Spleen (tissue), 11 donors: ENCODE measurements at regions not wholly inside any gene's neighbourhood (a gene's known extent, or its start where the extent isn't known, plus 50 kb on each side); places are given as distances from the start of the nearest gene placed in this dataset.
"Not testable (repeated sequence)": the region's sequence is repeated elsewhere in the genome, so short reads cannot be mapped to it uniquely, and the experiment has no call there.

Source experiments
- DNase-seq: peaks from one replicate; pipeline ENCODE4 v3.0.0-alpha.2; 2020
- H3K27ac ChIP-seq, 8 donors: fragments of 200-600 bp; sonication (generic) in 7 of 8; 1 replicate in 4 of 8; 2 replicates in 4 of 8; pipeline versions ENCODE4 v1.5.0 to v1.8.0; 2016 to 2021; ENCODE audit warnings: inconsistent platforms in 4 of 8, mild to moderate bottlenecking in 4 of 8, moderate library complexity in 1 of 8
- H3K27me3 ChIP-seq, 7 donors: fragments of 200-600 bp; sonication (generic) in 6 of 7; replicated peaks in 1 of 7; 1 replicate in 4 of 7; 2 replicates in 3 of 7; pipeline versions ENCODE4 v1.5.0 to v1.8.0; 2016 to 2021; ENCODE audit warnings: inconsistent platforms in 3 of 7, mild to moderate bottlenecking in 1 of 7
- H3K36me3 ChIP-seq, 6 donors: fragments of 200-600 bp; sonication (generic) in 5 of 6; 1 replicate in 4 of 6; 2 replicates in 2 of 6; pipeline versions ENCODE4 v1.5.0 to v1.8.0; 2016 to 2021; ENCODE audit warnings: inconsistent platforms in 2 of 6
- H3K4me1 ChIP-seq, 6 donors: fragments of 200-600 bp; sonication (generic) in 5 of 6; 1 replicate in 3 of 6; 2 replicates in 3 of 6; pipeline versions ENCODE4 v1.5.0 to v1.8.0; 2016 to 2021; ENCODE audit warnings: inconsistent platforms in 3 of 6
- H3K4me3 ChIP-seq, 8 donors: fragments of 200-600 bp; sonication (generic) in 7 of 8; 1 replicate in 4 of 8; 2 replicates in 4 of 8; pipeline versions ENCODE4 v1.5.0 to v1.8.0; 2016 to 2021; ENCODE audit warnings: inconsistent platforms in 4 of 8, mild to moderate bottlenecking in 4 of 8, moderate library complexity in 2 of 8
- H3K9me3 ChIP-seq, 8 donors: fragments of 200-600 bp; sonication (generic) in 7 of 8; 1 replicate in 4 of 8; 2 replicates in 4 of 8; pipeline versions ENCODE4 v1.5.0 to v1.8.0; 2016 to 2021; ENCODE audit warnings: inconsistent platforms in 4 of 8
- POLR2A ChIP-seq, 3 donors: fragments of 450-650 bp; IDR thresholded peaks; one replicate each; pipeline ENCODE4 v1.5.1; 2017; ENCODE audit warnings: antibody characterized with exemption in 3 of 3, mild to moderate bottlenecking in 1 of 3
- POLR2AphosphoS5 ChIP-seq, 3 donors: sonication (generic); formaldehyde crosslinking; IDR thresholded peaks; one replicate each; pipeline ENCODE4 v1.5.1; 2017; ENCODE audit warnings: antibody characterized with exemption in 3 of 3
- WGBS, 5 donors: extraction: QIAGEN DNeasy Blood & Tissue Kit in 3 of 5; methylation state at CpG; one replicate each; pipeline versions ENCODE4 v1.1.5 to v1.1.7; 2013 to 2018; 5-methylcytosine and 5-hydroxymethylcytosine counted together
- intact Hi-C: fragments of 100-400 bp; cut with DNase I; formaldehyde crosslinking; loops from one replicate; pipeline ENCODE4 v1.15.0; 2023; ENCODE audit warnings: low total_unique reads
- TF ChIP-seq, protein P1 (sequence below), 11 experiments: fragments of 200-600 bp in 7 of 11; fragments of 450-650 bp in 4 of 11; sonication (generic) in 4 of 11; IDR thresholded peaks in 8 of 11; conservative IDR thresholded peaks in 3 of 11; 1 replicate in 7 of 11; 2 replicates in 4 of 11; pipeline versions ENCODE4 v1.4.0 to v1.8.0; 2016 to 2021; ENCODE audit warnings: antibody characterized with exemption in 11 of 11, inconsistent platforms in 4 of 11, mild to moderate bottlenecking in 1 of 11
- donor health status: healthy with polysubstance abuse.
- donor health status: DM: no; HTN: no; CAD: no; lungs with moderate emphysema.
- donor health status: DM: no; HTN: no; CAD: no.
- donor health status: Bipolar disorder and iron deficiency.
- donor health status: healthy.
- donor health status: DM: no; HTN: no; CAD: no.
- donor health status: DM: yes; HTN: yes; CAD: no.

DNA sequence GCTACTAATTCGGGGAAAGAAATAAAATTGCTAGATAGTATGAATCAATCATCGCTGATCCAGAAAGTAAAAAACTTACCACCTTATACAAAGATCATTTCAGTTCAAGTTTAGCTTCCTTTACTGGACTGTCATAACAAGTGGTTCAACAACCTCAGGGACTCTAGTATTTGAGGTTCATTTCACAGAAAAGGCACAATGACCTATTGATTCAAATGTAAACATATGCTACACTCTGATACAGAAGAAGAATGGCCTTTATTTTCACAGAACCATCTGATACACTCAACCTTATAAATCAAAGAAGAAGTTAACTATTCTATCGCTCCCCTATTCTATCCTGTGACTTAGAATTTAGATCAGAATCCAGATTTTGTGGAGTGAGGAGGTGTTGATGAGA, 140.8 kb upstream of the EFCAB3 start:
- WGBS, 5 donors: 82 to 93% (median 88%) methylated on average over 3 of the region's 3 CpGs

GRCh38 chr17:62238551-62239338, 141.6 kb upstream of the EFCAB3 start:
- H3K36me3 ChIP-seq, H3K27ac ChIP-seq, DNase-seq, intact Hi-C loops, H3K4me1 ChIP-seq, H3K9me3 ChIP-seq, H3K4me3 ChIP-seq: not testable (repeated sequence)
- H3K27me3 ChIP-seq: peaks cover 0 to 11% (median 0%) of the 10 kb centered on the region in 7 donors
- 64 to 83% (median 77%) methylated on average over 6 of the region's 6 CpGs for WGBS, 5 donors

More for the DNA sequence above, 140.8 kb upstream of the EFCAB3 start:
- intact Hi-C loops, DNase-seq, H3K36me3 ChIP-seq, H3K4me3 ChIP-seq, H3K4me1 ChIP-seq, H3K27ac ChIP-seq, H3K9me3 ChIP-seq: not testable (repeated sequence)
- peaks cover 0 to 11% (median 0%) of the 10 kb centered on the region in 7 donors for H3K27me3 ChIP-seq

DNA sequence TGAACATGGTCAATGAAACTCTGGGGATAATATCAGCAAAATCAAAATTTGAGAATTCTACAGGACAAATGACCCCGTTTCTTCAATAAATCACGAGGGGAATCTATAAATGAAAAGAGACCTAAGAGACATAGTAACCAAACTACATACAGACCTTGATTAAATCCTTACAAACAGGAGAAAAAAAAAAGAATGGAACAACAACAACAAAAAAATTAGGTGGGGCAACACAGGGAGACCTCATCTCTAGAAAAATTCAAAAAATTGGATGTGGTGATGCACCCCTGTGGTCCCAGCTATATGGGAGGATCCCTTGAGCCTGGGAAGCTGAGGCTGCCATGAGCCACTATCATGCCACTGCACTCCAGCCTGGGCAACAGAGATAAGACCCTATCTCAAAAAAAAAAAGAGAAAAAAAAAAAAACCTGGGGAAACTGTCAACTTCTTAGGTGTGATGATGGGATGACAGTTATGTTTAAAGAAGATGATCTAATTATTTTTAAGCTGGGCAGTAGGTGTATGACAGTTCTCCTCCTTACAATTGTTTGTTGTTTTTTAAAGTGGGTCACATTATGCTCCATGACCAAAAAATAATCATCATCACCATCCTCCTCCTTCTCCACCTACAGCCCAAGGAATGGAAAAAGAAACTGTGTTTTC, 146.4 kb upstream of the EFCAB3 start:
- H3K9me3 ChIP-seq, H3K4me3 ChIP-seq, H3K27me3 ChIP-seq, H3K27ac ChIP-seq, H3K4me1 ChIP-seq, DNase-seq, H3K36me3 ChIP-seq, intact Hi-C loops: not testable (repeated sequence)
- WGBS, 5 donors: 84 to 98% (median 90%) methylated on average over 2 of the region's 2 CpGs

GRCh38 chr17:62231293-62231692, 149.1 kb upstream of the EFCAB3 start:
- H3K36me3 ChIP-seq, H3K9me3 ChIP-seq, H3K27me3 ChIP-seq, H3K4me1 ChIP-seq, H3K4me3 ChIP-seq, DNase-seq, intact Hi-C loops, H3K27ac ChIP-seq: not testable (repeated sequence)
- 58 to 84% (median 76%) methylated on average over 4 to 5 of the region's 5 CpGs for WGBS, 5 donors

- 8 to 20% (median 15%) methylated on average over 3 of the region's 3 CpGs for WGBS, 5 donors
- H3K4me3 ChIP-seq, H3K27me3 ChIP-seq, DNase-seq, H3K27ac ChIP-seq, H3K9me3 ChIP-seq, H3K4me1 ChIP-seq, intact Hi-C loops, H3K36me3 ChIP-seq: not testable (repeated sequence)
Observed at GRCh38 chr17:62226610-62227240, 153.6 kb upstream of the EFCAB3 start.

- intact Hi-C loops, H3K4me3 ChIP-seq, DNase-seq, H3K27ac ChIP-seq, H3K36me3 ChIP-seq, H3K27me3 ChIP-seq, H3K9me3 ChIP-seq, H3K4me1 ChIP-seq: not testable (repeated sequence)
- 86 to 97% (median 93%) methylated on average over 1 of the region's 1 CpG for WGBS, 5 donors
Observed at GRCh38 chr17:62223585-62223984, 156.8 kb upstream of the EFCAB3 start.

- DNase-seq: no peak
- whole genome bisulfite sequencing, 5 donors: 72 to 80% (median 79%) methylated on average over 7 of the region's 7 CpGs
- no peak for TF ChIP-seq POLR2AphosphoS5 (IDR thresholded peaks at IDR 0.05)
- TF ChIP-seq, protein P1, sequence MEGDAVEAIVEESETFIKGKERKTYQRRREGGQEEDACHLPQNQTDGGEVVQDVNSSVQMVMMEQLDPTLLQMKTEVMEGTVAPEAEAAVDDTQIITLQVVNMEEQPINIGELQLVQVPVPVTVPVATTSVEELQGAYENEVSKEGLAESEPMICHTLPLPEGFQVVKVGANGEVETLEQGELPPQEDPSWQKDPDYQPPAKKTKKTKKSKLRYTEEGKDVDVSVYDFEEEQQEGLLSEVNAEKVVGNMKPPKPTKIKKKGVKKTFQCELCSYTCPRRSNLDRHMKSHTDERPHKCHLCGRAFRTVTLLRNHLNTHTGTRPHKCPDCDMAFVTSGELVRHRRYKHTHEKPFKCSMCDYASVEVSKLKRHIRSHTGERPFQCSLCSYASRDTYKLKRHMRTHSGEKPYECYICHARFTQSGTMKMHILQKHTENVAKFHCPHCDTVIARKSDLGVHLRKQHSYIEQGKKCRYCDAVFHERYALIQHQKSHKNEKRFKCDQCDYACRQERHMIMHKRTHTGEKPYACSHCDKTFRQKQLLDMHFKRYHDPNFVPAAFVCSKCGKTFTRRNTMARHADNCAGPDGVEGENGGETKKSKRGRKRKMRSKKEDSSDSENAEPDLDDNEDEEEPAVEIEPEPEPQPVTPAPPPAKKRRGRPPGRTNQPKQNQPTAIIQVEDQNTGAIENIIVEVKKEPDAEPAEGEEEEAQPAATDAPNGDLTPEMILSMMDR (IDR thresholded peaks at IDR 0.05 in 8 of 11, conservative IDR thresholded peaks at IDR 0.05 in 3 of 11): no peak
- TF ChIP-seq POLR2A (IDR thresholded peaks at IDR 0.05): no peak
- Histone ChIP-seq H3K4me3 (no peak overlapping the region), H3K27ac (no peak overlapping the region), H3K27me3 (peaks cover 0 to 5% (median 0%) of the 10 kb centered on the region in 7 donors), H3K9me3 (peaks cover 0 to 5% (median 0%) of the 10 kb centered on the region in 8 donors), H3K4me1 (no peaks in the 10 kb centered on the region), H3K36me3 (no peaks in the 10 kb centered on the region)
- intact Hi-C loops: no loop called here
Observed at GRCh38 chr17:62219221-62219899, 154.3 kb upstream of the MED13 start.
